ENCODE measurements at regions not wholly inside any gene's neighbourhood (a gene's known extent, or its start where the extent isn't known, plus 50 kb on each side); places are given as distances from the start of the nearest gene placed in this dataset.

- Histone ChIP-seq H3K4me1 (ENCODE audit: insufficient read depth, low read length) (no peaks in the 10 kb centered on the region), H3K27ac (ENCODE audit: low read length) (no peak overlapping the region), H3K9ac (ENCODE audit: low read depth, low read length) (no peak overlapping the region), H3K36me3 (ENCODE audit: insufficient read depth, low read length) (no peaks in the 10 kb centered on the region), H4K20me1 (ENCODE audit: insufficient read depth, low read length) (no peaks in the 10 kb centered on the region), H3K4me2 (ENCODE audit: insufficient read depth, low read length) (no peak overlapping the region), H2AFZ (ENCODE audit: low read depth, low read length) (no peak overlapping the region), H3K9me3 (ENCODE audit: insufficient read depth, low read length, severe bottlenecking) (no peaks in the 10 kb centered on the region), H3K79me2 (ENCODE audit: insufficient read depth, low read length) (no peaks in the 10 kb centered on the region), H3K4me3 (ENCODE audit: low read depth in 1 of 2, low read length in 2 of 2) (no peak overlapping the region), H3K27me3 (ENCODE audit: insufficient read depth, low read length, poor library complexity) (no peaks in the 10 kb centered on the region)
- TF ChIP-seq, protein P1, sequence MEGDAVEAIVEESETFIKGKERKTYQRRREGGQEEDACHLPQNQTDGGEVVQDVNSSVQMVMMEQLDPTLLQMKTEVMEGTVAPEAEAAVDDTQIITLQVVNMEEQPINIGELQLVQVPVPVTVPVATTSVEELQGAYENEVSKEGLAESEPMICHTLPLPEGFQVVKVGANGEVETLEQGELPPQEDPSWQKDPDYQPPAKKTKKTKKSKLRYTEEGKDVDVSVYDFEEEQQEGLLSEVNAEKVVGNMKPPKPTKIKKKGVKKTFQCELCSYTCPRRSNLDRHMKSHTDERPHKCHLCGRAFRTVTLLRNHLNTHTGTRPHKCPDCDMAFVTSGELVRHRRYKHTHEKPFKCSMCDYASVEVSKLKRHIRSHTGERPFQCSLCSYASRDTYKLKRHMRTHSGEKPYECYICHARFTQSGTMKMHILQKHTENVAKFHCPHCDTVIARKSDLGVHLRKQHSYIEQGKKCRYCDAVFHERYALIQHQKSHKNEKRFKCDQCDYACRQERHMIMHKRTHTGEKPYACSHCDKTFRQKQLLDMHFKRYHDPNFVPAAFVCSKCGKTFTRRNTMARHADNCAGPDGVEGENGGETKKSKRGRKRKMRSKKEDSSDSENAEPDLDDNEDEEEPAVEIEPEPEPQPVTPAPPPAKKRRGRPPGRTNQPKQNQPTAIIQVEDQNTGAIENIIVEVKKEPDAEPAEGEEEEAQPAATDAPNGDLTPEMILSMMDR (IDR thresholded peaks at IDR 0.05; ENCODE audit: borderline replicate concordance, extremely low read depth, low read length, poor library complexity, severe bottlenecking) = no peak
- no peak for TF ChIP-seq EZH2 (IDR thresholded peaks at IDR 0.05; ENCODE audit: borderline replicate concordance, low read depth, low read length, severe bottlenecking)
- no peak for DNase-seq
- ATAC-seq (ENCODE audit: insufficient read depth, low read depth) = no peak
These were observed 169.2 kb downstream of the LTN1 start for GRCh38 chr21:28823429-28823828.

DNA sequence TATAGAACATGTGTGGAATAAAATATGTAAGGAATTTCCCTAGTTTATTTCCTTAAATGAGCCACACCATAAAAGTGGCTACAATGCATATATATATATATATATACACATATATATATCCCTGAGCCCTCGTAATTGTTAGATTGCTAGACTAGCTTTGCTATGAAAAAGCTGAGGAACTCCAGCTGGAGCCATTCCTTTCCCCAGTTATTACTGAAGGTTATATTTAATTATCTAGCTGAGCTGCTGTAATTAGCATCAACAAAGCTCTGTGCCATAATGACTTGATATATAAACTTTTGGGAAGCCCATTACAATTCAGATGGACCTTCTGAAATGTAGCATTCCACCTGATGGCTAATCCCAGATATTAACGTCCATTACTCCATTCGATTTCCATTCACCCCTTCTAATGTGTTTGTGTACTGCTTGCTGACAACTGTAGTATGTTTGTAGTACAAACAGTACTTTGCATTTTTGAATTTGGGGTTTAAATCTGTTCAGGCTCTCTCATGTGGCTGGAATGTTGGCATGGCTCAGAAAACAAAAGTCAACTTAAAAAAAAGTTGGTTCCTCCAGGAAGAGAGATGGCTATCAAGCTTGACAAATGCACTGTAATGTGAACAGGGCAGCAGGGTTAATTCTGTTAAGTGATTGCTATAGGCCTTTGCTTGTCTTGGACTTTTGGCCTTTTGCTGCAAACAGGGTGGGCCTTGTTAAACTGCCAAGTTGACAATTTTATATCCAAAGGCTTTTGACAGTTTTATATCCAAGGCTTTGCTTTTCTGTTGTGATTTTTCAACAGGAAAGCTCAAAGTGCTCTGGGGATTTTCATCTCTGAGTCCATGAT is 170.0 kb downstream of the LTN1 start:
- Histone ChIP-seq H3K4me3 (ENCODE audit: low read depth in 1 of 2, low read length in 2 of 2) (no peak overlapping the region), H3K9me3 (ENCODE audit: insufficient read depth, low read length, severe bottlenecking) (no peaks in the 10 kb centered on the region), H3K4me2 (ENCODE audit: insufficient read depth, low read length) (no peak overlapping the region), H2AFZ (ENCODE audit: low read depth, low read length) (no peak overlapping the region), H3K36me3 (ENCODE audit: insufficient read depth, low read length) (no peaks in the 10 kb centered on the region), H3K79me2 (ENCODE audit: insufficient read depth, low read length) (no peaks in the 10 kb centered on the region), H3K27ac (ENCODE audit: low read length) (no peak overlapping the region), H4K20me1 (ENCODE audit: insufficient read depth, low read length) (no peaks in the 10 kb centered on the region), H3K4me1 (ENCODE audit: insufficient read depth, low read length) (no peaks in the 10 kb centered on the region), H3K9ac (ENCODE audit: low read depth, low read length) (no peak overlapping the region), H3K27me3 (ENCODE audit: insufficient read depth, low read length, poor library complexity) (no peaks in the 10 kb centered on the region)
- DNase-seq = no peak
- TF ChIP-seq, protein P1 (IDR thresholded peaks at IDR 0.05; ENCODE audit: borderline replicate concordance, extremely low read depth, low read length, poor library complexity, severe bottlenecking) = no peak
- TF ChIP-seq EZH2 (IDR thresholded peaks at IDR 0.05; ENCODE audit: borderline replicate concordance, low read depth, low read length, severe bottlenecking) = no peak
- ATAC-seq (ENCODE audit: insufficient read depth, low read depth) = no peak

DNA sequence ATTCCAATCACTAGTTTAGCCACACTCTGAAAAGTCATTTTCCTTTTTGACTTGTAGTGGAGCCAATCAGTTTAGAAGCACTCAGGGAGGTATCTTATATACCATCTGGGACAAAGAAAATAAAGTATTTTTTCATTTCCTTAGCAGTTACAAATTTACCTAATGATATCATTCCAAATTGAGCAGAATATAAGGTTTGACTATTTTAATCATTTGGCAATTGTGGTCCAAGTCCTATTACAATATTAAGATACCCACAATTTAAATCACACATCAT is 170.6 kb downstream of the LTN1 start:
- no peak overlapping the region for H3K27ac ChIP-seq (ENCODE audit: low read length)
- TF ChIP-seq EZH2 (IDR thresholded peaks at IDR 0.05; ENCODE audit: borderline replicate concordance, low read depth, low read length, severe bottlenecking) = no peak
- TF ChIP-seq, protein P1 (IDR thresholded peaks at IDR 0.05; ENCODE audit: borderline replicate concordance, extremely low read depth, low read length, poor library complexity, severe bottlenecking) = no peak

More for the DNA sequence above, 170.6 kb downstream of the LTN1 start:
- Histone ChIP-seq H3K4me2 (ENCODE audit: insufficient read depth, low read length) (no peak overlapping the region), H3K4me3 (ENCODE audit: low read depth in 1 of 2, low read length in 2 of 2) (no peak overlapping the region), H3K9me3 (ENCODE audit: insufficient read depth, low read length, severe bottlenecking) (no peaks in the 10 kb centered on the region), H3K4me1 (ENCODE audit: insufficient read depth, low read length) (no peaks in the 10 kb centered on the region), H4K20me1 (ENCODE audit: insufficient read depth, low read length) (no peaks in the 10 kb centered on the region), H3K9ac (ENCODE audit: low read depth, low read length) (no peak overlapping the region), H2AFZ (ENCODE audit: low read depth, low read length) (no peak overlapping the region), H3K79me2 (ENCODE audit: insufficient read depth, low read length) (no peaks in the 10 kb centered on the region), H3K27me3 (ENCODE audit: insufficient read depth, low read length, poor library complexity) (no peaks in the 10 kb centered on the region), H3K36me3 (ENCODE audit: insufficient read depth, low read length) (no peaks in the 10 kb centered on the region)
- DNase-seq = no peak
- ATAC-seq (ENCODE audit: insufficient read depth, low read depth) = no peak
